ENCODE measurements at regions not wholly inside any gene's neighbourhood (a gene's known extent, or its start where the extent isn't known, plus 50 kb on each side); places are given as distances from the start of the nearest gene placed in this dataset.

DNA sequence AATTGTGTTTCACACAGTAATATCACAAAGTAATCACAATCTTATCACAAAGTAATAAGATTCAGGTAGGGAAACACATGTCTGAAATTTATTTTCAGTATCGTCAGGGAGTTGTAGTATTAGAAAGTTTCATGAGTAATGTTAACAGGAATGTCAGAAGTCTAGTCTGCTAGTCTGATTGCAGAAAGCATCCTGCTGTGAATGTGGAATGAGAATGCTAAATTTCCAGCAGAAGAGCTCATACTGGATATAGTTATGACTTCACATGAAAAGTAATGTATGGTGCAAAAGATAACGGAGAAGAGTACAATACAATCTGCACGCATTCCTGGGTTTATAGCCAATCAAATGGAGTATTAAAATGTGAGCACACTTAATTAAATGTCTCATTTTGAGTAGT, 494.7 kb upstream of the SETBP1 start:
- no peak for DNase-seq (ENCODE audit: extremely low read depth in 1 of 2, low read depth in 1 of 2)

DNA sequence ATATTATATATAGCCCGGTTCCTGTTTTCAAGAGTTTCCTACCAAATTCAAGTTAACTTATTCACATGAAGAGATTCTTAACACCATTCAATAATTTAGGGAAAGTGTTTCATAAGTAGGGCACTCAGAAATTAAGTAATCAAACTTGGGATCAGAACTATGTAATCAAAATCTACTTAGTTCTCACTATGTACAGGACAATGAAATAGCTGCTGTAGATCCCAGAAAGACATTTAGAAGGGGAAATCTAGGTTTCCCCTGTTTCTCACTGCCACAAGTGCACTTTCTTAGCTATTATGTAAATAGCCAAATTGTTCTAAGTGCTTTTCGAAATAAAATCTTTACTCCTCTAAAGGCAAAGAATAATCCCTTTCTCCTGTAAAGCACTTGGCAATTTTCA, 493.6 kb upstream of the SETBP1 start:
- DNase-seq (ENCODE audit: extremely low read depth in 1 of 2, low read depth in 1 of 2), result no peak

DNA sequence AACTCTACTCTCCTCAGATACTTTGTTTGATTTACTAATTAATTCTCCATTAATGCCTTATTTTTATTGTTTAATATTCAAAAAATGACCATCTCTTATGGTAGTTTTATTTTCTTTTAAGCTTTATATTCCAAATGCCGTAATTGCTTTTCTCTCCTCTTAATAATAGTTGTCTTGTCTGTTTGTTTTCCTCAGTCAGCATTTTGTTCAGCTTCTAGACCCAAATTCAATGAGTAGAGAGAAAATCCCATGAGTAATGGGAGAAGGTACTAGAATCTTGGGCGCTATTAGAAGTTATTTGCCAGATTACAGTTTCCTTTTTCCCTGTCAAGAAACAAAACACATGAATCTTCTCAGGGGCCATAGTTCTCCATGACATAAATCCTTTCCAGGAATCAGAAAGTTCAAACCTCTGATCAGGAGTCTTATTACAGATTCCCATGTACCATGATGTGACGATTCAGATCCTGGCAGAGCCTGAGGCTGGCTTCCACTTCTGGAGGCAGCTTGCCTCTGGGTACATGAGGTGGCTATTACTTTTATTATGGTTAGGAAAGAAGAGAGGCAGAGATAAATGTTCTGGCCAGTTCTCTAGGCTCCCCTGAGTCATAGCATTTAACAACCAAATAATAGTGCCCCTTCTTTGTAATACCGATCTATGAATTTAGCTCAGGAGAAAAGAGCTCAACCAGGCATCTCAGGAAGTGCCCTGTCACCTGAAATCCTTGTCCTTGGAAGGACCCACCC, 485.1 kb upstream of the SETBP1 start:
- DNase-seq (ENCODE audit: extremely low read depth in 1 of 2, low read depth in 1 of 2), result no peak

GRCh38 chr18:44197832-44198611, 482.7 kb upstream of the SETBP1 start:
- no peak for DNase-seq (ENCODE audit: extremely low read depth in 1 of 2, low read depth in 1 of 2)

GRCh38 chr18:44198612-44199284, 481.9 kb upstream of the SETBP1 start:
- DNase-seq (ENCODE audit: extremely low read depth in 1 of 2, low read depth in 1 of 2), result no peak

- DNase-seq (ENCODE audit: extremely low read depth in 1 of 2, low read depth in 1 of 2), result no peak
Measured at GRCh38 chr18:44213293-44213692, 467.4 kb upstream of the SETBP1 start.

- DNase-seq (ENCODE audit: extremely low read depth in 1 of 2, low read depth in 1 of 2), result no peak
Measured at GRCh38 chr18:44214396-44214795, 466.3 kb upstream of the SETBP1 start.

- no peak for DNase-seq (ENCODE audit: extremely low read depth in 1 of 2, low read depth in 1 of 2)
Measured at GRCh38 chr18:44216169-44216568, 464.5 kb upstream of the SETBP1 start.

DNA sequence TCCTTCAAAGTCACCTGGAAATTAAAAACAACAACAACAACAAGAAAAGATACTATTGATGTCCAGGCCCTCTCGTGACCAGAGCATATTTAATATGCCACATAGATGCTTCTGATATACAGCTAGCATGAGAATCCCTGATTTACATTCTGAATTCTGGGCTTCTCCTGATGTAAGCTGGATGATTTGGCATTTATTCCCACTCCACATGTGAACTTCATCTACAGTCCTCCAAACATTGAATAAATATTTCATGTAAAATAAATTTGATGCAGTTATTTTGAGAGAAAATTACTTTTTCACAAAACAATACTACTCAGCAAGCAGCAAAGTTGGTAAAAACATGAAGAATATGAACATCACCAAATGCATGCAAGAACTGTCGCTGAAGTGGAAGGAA, 453.2 kb upstream of the SETBP1 start:
- DNase-seq (ENCODE audit: extremely low read depth in 1 of 2, low read depth in 1 of 2), result no peak

- DNase-seq (ENCODE audit: extremely low read depth in 1 of 2, low read depth in 1 of 2), result no peak
Measured at GRCh38 chr18:44229693-44230108, 451.0 kb upstream of the SETBP1 start.

GRCh38 chr18:44231936-44232335, 448.8 kb upstream of the SETBP1 start:
- no peak for DNase-seq (ENCODE audit: extremely low read depth in 1 of 2, low read depth in 1 of 2)

DNA sequence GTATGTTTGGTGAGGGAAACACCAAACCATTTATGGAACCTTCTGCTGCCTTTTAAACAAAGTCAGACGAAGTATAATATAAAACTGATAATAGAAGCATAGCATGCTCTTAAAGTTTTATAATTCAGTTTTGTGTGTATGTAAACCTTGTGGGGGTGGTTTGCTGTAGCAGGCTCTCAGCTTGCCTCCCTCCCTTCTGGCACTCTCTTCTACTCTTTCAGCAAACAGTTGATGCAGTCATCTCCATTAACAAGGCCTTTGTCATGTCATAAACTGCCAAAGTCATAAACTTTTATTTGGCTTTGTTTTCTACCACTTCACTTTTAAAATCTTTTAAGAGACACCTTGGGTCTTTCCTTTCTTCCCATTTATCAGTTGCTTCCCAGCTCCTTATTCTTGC, 448.2 kb upstream of the SETBP1 start:
- DNase-seq (ENCODE audit: extremely low read depth in 1 of 2, low read depth in 1 of 2), result no peak

DNA sequence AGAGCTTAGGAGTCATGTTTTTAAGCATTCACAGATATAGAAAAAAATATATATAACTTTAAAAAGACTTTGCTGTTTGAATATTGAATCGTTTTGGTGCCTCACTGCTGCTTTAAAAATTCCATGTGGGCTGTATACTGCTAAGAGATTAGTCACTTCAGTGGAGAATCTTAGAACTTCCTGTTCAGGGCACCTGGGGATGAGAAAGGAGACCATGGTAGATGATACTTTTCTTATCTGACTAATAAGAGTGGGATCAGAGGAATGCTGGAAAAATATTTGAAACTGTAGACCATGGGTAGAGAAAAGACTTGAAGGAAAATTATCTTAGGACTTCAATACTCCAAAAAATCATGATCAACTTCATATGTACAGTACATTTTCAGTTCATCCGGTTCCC, 442.2 kb upstream of the SETBP1 start:
- no peak for DNase-seq (ENCODE audit: extremely low read depth in 1 of 2, low read depth in 1 of 2)

GRCh38 chr18:44238911-44239310, 441.8 kb upstream of the SETBP1 start:
- no peak for DNase-seq (ENCODE audit: extremely low read depth in 1 of 2, low read depth in 1 of 2)

GRCh38 chr18:44241020-44241419, 439.7 kb upstream of the SETBP1 start:
- no peak for DNase-seq (ENCODE audit: extremely low read depth in 1 of 2, low read depth in 1 of 2)

DNA sequence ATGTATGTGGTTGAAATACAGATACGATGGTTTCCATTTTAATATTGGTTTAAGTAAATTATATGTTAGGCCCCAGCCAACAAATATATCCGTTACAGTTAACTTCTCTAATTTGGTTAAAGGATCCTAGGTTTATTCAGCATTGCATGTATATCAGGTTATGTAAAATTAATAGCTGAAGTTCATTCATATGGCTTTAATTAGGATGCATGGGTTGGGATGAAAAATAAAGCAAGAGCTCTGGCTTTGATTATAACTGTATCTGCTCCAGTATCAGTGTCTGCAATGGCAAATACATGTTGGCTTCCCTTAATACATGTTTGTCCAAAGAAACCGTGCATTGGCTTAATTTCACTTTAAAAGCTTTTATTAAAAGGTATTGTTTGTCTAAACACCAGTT, 435.7 kb upstream of the SETBP1 start:
- no peak for DNase-seq (ENCODE audit: extremely low read depth in 1 of 2, low read depth in 1 of 2)

GRCh38 chr18:44246001-44246400, 434.7 kb upstream of the SETBP1 start:
- no peak for DNase-seq (ENCODE audit: extremely low read depth in 1 of 2, low read depth in 1 of 2)

DNA sequence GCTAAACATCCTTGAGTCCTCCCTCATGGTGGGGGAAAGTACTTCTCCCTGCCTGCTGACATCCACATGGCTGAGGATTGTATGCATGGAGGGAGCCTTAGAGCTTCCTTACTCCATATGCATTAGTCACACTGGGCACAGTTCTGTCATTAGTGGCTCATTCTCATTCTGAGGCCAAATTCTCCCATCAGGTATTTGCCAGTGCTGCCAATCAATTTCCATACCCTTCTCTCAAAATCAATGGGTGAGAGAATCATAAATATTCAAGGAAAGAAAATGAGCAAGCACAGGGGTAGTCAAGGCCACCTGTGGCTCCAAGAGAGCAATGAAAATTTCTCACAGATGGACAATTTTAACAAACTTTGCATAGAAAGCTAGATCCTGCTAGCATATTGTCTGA, 422.6 kb upstream of the SETBP1 start:
- no peak for DNase-seq (ENCODE audit: extremely low read depth in 1 of 2, low read depth in 1 of 2)

- no peak for DNase-seq (ENCODE audit: extremely low read depth in 1 of 2, low read depth in 1 of 2)
Measured at GRCh38 chr18:44258576-44258975, 422.1 kb upstream of the SETBP1 start.

- no peak for DNase-seq (ENCODE audit: extremely low read depth in 1 of 2, low read depth in 1 of 2)
Measured at GRCh38 chr18:44259610-44260009, 421.1 kb upstream of the SETBP1 start.

DNA sequence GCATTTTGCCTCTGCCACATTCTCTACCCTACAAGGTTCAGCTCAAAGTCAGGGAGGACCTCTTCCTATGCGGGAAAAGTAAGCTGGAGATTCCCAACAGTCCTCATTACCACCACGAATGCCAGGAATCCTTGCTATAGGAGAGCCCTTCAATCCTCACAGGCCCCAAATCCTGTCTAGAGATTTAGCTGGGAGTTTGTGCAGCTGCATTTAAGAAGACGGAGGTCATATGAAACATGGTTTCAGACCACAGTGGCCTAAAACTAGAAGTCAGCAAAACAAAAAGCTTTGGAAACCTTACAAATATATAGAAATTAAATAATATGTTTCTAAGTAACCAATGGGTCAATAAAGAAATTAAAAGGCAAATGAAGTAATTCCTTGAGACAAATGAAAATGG, 415.3 kb upstream of the SETBP1 start:
- DNase-seq (ENCODE audit: extremely low read depth in 1 of 2, low read depth in 1 of 2), result no peak

- DNase-seq (ENCODE audit: extremely low read depth in 1 of 2, low read depth in 1 of 2), result no peak
Measured at GRCh38 chr18:44273298-44273697, 407.4 kb upstream of the SETBP1 start.

Data from activated CD8-positive, alpha-beta memory T cell treated with anti-CD3 and anti-CD28 coated beads for 1 hour (primary cell).